A204.1 (cell line): ENCODE measurements at regions not wholly inside any gene's neighbourhood (a gene's known extent, or its start where the extent isn't known, plus 50 kb on each side); places are given as distances from the start of the nearest gene placed in this dataset.

ENCODE experiments used
- FAIRE-seq: peaks from 2 replicates; lab custom pipeline; 2012; peaks lifted over from hg19 to GRCh38; lab: Jason Lieb, UNC

- FAIRE-seq = no peak
These were observed 389.9 kb upstream of the ANXA10 start for GRCh38 chr4:167702391-167702790.

- no peak for FAIRE-seq
These were observed 380.8 kb upstream of the ANXA10 start for GRCh38 chr4:167711517-167711916.

- no peak for FAIRE-seq
These were observed 378.6 kb upstream of the ANXA10 start for GRCh38 chr4:167713756-167714155.

- no peak for FAIRE-seq
These were observed 377.2 kb upstream of the ANXA10 start for GRCh38 chr4:167715176-167715575.

- no peak for FAIRE-seq
These were observed 374.8 kb upstream of the ANXA10 start for GRCh38 chr4:167717495-167717894.

- FAIRE-seq = no peak
These were observed 370.5 kb upstream of the ANXA10 start for GRCh38 chr4:167721617-167722486.

- no peak for FAIRE-seq
These were observed 369.9 kb upstream of the ANXA10 start for GRCh38 chr4:167722487-167722808.

- no peak for FAIRE-seq
These were observed 367.4 kb upstream of the ANXA10 start for GRCh38 chr4:167724941-167725340.

GRCh38 chr4:167730769-167731168 lies 361.6 kb upstream of the ANXA10 start:
- FAIRE-seq = no peak

GRCh38 chr4:167745024-167745687 lies 347.2 kb upstream of the ANXA10 start:
- no peak for FAIRE-seq

GRCh38 chr4:167767281-167767680 lies 325.1 kb upstream of the ANXA10 start:
- no peak for FAIRE-seq

GRCh38 chr4:167774646-167775045 lies 317.7 kb upstream of the ANXA10 start:
- no peak for FAIRE-seq

GRCh38 chr4:167775375-167775774 lies 317.0 kb upstream of the ANXA10 start:
- FAIRE-seq = no peak

GRCh38 chr4:167779280-167779679 lies 313.1 kb upstream of the ANXA10 start:
- no peak for FAIRE-seq

- FAIRE-seq = no peak
These were observed 312.5 kb upstream of the ANXA10 start for GRCh38 chr4:167779864-167780263.

- no peak for FAIRE-seq
These were observed 307.5 kb upstream of the ANXA10 start for GRCh38 chr4:167784826-167785225.

GRCh38 chr4:167785523-167785922 lies 306.8 kb upstream of the ANXA10 start:
- FAIRE-seq = no peak

- no peak for FAIRE-seq
These were observed 305.8 kb upstream of the ANXA10 start for GRCh38 chr4:167786504-167786903.

GRCh38 chr4:167787231-167787630 lies 305.1 kb upstream of the ANXA10 start:
- FAIRE-seq = no peak

- no peak for FAIRE-seq
These were observed 289.7 kb upstream of the ANXA10 start for GRCh38 chr4:167802463-167803212.

GRCh38 chr4:167811958-167812357 lies 280.4 kb upstream of the ANXA10 start:
- FAIRE-seq = no peak

- FAIRE-seq = no peak
These were observed 266.1 kb upstream of the ANXA10 start for GRCh38 chr4:167826281-167826680.

- FAIRE-seq = no peak
These were observed 260.5 kb upstream of the ANXA10 start for GRCh38 chr4:167831855-167832254.
